ENCODE measurements at regions not wholly inside any gene's neighbourhood (a gene's known extent, or its start where the extent isn't known, plus 50 kb on each side); places are given as distances from the start of the nearest gene placed in this dataset.

DNA sequence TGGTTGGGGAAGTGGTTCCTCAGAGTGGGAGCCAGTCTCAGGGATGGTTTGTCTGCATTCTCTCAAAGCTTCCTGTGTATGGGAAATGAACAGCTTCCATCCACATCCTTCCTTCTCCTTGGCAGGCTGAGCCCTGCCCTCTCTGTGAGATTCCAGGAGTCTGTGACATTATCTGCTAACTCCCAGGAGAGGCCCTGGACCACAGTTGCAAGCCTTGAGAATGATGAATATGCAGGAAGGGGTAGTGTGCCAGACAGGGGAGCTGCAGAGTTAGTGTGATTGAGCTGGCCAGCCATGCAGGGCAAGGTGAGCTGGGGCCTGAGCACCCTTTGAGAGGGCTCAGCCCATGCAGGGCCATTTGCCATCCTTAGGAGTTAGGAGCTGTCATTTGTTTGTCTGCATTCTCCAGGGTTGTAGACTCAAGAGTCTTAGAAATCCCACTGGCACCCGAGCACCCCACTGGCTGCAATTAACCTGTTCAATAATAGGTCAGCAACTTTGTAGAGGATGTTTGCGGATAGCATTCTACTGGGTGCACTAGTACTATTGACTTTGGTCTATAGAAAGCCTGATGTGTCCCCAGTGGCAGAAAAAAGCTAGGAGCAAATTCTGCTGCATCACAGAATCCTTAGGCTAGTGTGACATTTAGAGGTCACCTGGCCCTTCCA, 299.0 kb upstream of the CADM1 start:
- no peak overlapping the region for H3K27ac ChIP-seq
- no peak for TF ChIP-seq ZFX (IDR thresholded peaks at IDR 0.05; ENCODE audit: borderline replicate concordance)
- TF ChIP-seq, protein P1, sequence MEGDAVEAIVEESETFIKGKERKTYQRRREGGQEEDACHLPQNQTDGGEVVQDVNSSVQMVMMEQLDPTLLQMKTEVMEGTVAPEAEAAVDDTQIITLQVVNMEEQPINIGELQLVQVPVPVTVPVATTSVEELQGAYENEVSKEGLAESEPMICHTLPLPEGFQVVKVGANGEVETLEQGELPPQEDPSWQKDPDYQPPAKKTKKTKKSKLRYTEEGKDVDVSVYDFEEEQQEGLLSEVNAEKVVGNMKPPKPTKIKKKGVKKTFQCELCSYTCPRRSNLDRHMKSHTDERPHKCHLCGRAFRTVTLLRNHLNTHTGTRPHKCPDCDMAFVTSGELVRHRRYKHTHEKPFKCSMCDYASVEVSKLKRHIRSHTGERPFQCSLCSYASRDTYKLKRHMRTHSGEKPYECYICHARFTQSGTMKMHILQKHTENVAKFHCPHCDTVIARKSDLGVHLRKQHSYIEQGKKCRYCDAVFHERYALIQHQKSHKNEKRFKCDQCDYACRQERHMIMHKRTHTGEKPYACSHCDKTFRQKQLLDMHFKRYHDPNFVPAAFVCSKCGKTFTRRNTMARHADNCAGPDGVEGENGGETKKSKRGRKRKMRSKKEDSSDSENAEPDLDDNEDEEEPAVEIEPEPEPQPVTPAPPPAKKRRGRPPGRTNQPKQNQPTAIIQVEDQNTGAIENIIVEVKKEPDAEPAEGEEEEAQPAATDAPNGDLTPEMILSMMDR (IDR thresholded peaks at IDR 0.05), result no peak

DNA sequence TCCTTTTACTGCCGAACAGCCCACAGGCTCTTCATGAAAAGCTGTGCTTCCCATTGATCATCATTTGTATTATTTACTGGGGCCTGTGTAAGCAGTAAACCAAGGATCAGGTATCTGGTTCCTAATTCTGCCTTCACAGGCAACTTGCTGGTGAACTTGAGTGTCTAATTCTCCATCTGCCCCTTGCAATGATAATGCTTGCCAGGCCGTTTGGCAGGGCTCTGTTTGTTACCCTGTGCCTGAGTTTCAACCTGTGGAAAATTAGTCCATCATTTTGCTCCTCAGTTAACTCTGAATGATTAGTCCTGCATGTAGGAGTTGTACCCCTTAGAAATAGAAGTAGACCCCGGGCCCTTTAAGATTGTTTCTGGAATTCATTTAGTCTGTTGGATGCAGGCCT, 298.4 kb upstream of the CADM1 start:
- no peak overlapping the region for H3K27ac ChIP-seq
- no peak for TF ChIP-seq ZFX (IDR thresholded peaks at IDR 0.05; ENCODE audit: borderline replicate concordance)
- TF ChIP-seq, protein P1 (IDR thresholded peaks at IDR 0.05), result no peak

DNA sequence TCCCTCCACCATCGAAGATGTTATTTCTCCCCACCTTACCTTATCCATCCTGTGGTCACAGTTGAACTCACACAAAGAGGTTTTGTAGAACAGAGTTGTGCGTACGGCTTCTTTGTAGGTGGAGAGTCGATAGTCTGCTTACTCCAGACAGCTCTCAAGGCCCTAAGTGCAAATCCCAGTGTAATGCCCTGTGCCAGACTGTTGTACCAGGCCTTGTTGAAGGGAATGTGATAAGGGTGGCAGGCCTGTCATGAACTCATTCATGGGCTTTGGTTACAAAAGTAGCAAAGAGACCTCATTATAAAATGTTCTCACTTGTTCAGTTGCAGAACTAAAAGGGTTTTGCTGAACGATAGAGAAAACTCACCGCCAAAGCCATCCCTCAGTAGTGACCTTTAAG, 288.7 kb upstream of the CADM1 start:
- no peak for TF ChIP-seq ZFX (IDR thresholded peaks at IDR 0.05; ENCODE audit: borderline replicate concordance)
- TF ChIP-seq, protein P1 (IDR thresholded peaks at IDR 0.05), result no peak
- no peak overlapping the region for H3K27ac ChIP-seq

DNA sequence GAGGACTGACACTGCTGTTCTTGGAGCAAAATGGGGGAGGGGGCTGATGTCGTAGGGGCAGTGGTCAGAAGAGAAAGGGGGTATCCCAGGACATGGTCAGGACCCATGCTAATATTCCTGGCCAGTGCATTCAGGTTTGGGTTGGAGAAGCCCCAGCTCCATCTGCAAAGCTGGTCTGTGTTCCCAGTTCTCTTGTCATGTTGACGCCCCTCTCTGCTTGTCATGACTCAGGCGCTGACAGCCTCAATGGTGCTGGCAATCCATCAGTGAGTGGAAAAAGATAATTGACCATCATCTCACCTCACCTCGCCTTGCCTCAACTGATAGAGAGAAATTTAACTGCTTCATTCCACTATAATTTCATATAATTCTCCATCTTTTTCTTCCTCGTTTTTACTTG, 283.1 kb upstream of the CADM1 start:
- no peak for TF ChIP-seq ZFX (IDR thresholded peaks at IDR 0.05; ENCODE audit: borderline replicate concordance)
- TF ChIP-seq, protein P1 (IDR thresholded peaks at IDR 0.05), result no peak
- no peak overlapping the region for H3K27ac ChIP-seq

DNA sequence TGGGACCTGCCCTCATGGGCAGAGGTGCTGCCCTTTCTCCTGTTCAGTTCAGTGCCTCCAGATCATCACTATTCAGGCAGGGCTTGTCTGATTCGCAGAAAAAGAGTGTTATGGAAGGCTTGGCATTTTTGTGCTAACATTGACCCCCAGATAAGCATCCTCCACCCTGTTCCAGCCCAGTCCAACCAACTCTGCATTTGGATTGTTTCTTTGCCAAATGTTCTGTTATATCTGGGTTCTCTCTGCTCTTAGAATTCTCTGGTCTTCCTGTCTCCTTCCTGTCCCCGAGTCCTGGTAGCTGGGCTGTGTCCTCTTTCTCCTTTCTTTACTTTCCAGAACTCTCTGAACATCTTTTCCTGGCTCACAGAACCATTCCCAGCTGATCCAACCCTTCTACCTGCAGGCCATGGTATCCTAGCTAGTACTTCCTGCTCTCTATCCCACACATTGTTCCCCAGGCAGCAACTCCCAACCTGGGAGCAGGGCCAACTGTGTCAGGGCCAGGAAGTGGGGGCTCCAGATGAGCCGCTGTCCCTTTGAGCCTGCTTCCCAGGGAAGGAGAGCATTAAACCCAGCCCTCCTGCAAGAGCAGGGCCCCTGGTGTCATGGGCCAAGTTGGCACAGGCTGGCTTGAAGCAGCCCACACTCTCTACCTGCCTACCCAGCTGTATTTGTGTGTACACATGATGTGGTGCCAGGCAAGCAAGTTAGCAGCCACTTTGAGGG, 280.7 kb upstream of the CADM1 start:
- no peak overlapping the region for H3K27ac ChIP-seq
- no peak for TF ChIP-seq ZFX (IDR thresholded peaks at IDR 0.05; ENCODE audit: borderline replicate concordance)
- TF ChIP-seq, protein P1 (IDR thresholded peaks at IDR 0.05), result no peak

DNA sequence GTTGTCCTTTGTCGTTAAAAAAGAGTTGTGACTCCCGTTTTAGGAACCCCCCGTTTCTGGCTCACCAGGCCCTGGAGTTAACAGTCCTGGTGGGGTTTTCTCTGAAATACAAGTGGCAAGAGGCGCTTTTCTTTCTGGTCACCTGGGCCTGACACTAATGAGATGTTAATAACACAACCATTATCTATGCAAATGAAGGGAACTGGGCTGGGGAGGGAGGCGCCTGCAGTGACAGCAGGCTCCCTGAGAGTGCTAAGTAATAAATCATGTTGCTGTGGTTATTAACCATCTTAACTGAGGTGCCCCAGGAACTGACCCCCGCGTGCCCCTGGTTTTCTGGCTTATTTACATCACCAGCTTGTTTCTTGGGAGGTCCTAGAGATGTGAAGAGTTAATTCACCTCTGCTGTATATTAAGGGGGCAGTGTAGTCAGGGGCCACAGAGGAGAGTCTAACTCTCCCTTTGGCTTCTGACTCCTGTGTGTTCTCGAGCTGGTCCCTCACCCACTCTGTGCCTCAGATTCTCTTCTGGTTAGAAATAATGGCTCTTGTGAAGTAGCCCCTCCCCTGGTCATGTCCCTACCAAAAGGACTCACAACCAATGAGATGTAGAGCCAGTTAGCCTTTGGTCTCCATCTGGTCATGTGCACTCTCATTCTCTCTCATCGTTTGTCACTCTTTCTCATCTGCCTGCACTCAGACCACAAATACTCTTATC, 276.6 kb upstream of the CADM1 start:
- H3K27ac ChIP-seq, result no peak overlapping the region
- TF ChIP-seq, protein P1 (IDR thresholded peaks at IDR 0.05), result no peak
- TF ChIP-seq ZFX (IDR thresholded peaks at IDR 0.05; ENCODE audit: borderline replicate concordance), result no peak

Data from 22Rv1 (cell line).